ENCODE measurements at regions not wholly inside any gene's neighbourhood (a gene's known extent, or its start where the extent isn't known, plus 50 kb on each side); places are given as distances from the start of the nearest gene placed in this dataset.

GRCh38 chr5:120240706-120241105 lies 223.4 kb upstream of the PRR16 start:
- H3K9me3 ChIP-seq, result peaks cover 0 to under 1% (median 0%) of the 10 kb centered on the region in 4 donors
- no peaks in the 10 kb centered on the region for H3K4me1 ChIP-seq
- intact Hi-C loops (cut with DNase I; ENCODE audit: low total_unique reads), result no loop called here
- H3K36me3 ChIP-seq, result no peaks in the 10 kb centered on the region
- no peak overlapping the region for H3K27ac ChIP-seq
- no peaks in the 10 kb centered on the region for H3K27me3 ChIP-seq
- no peak overlapping the region for H3K4me3 ChIP-seq
- DNase-seq, result no peak
- TF ChIP-seq POLR2A (IDR thresholded peaks at IDR 0.05) (no peak), POLR2AphosphoS5 (IDR thresholded peaks at IDR 0.05) (no peak), CTCF (IDR thresholded peaks at IDR 0.05) (no peak), EP300 (IDR thresholded peaks at IDR 0.05) (no peak)

- TF ChIP-seq CTCF (IDR thresholded peaks at IDR 0.05) (no peak), POLR2A (IDR thresholded peaks at IDR 0.05) (no peak), EP300 (IDR thresholded peaks at IDR 0.05) (no peak), POLR2AphosphoS5 (IDR thresholded peaks at IDR 0.05) (no peak)
- intact Hi-C loops (cut with DNase I; ENCODE audit: low total_unique reads), result no loop called here
- 58 to 74% (median 68%) methylated on average over 1 of the region's 1 CpG for WGBS, 5 donors
- Histone ChIP-seq H3K9me3 (no peaks in the 10 kb centered on the region), H3K4me3 (no peak overlapping the region), H3K27me3 (no peaks in the 10 kb centered on the region), H3K27ac (no peak overlapping the region), H3K4me1 (no peaks in the 10 kb centered on the region), H3K36me3 (no peaks in the 10 kb centered on the region)
- no peak for DNase-seq
These were observed 222.7 kb upstream of the PRR16 start for GRCh38 chr5:120241400-120241799.

- Histone ChIP-seq H3K9me3 (no peaks in the 10 kb centered on the region), H3K27ac (no peak overlapping the region), H3K27me3 (no peaks in the 10 kb centered on the region), H3K4me1 (no peaks in the 10 kb centered on the region), H3K4me3 (no peak overlapping the region), H3K36me3 (no peaks in the 10 kb centered on the region)
- DNase-seq, result no peak
- TF ChIP-seq POLR2AphosphoS5 (IDR thresholded peaks at IDR 0.05) (no peak), EP300 (IDR thresholded peaks at IDR 0.05) (no peak), CTCF (IDR thresholded peaks at IDR 0.05) (no peak), POLR2A (IDR thresholded peaks at IDR 0.05) (no peak)
- WGBS, 5 donors, result 45 to 63% (median 54%) methylated on average over 3 of the region's 3 CpGs
- intact Hi-C loops (cut with DNase I; ENCODE audit: low total_unique reads), result no loop called here
These were observed 212.2 kb upstream of the PRR16 start for GRCh38 chr5:120251898-120252297.

- 26 to 61% (median 39%) methylated on average over 3 of the region's 3 CpGs for WGBS, 5 donors
- Histone ChIP-seq H3K9me3 (no peaks in the 10 kb centered on the region), H3K27ac (no peak overlapping the region), H3K36me3 (no peaks in the 10 kb centered on the region), H3K4me3 (no peak overlapping the region), H3K27me3 (no peaks in the 10 kb centered on the region), H3K4me1 (no peaks in the 10 kb centered on the region)
- intact Hi-C loops (cut with DNase I; ENCODE audit: low total_unique reads), result no loop called here
- DNase-seq, result peak in 1 of 2 donors; percentile 16
- TF ChIP-seq POLR2A (IDR thresholded peaks at IDR 0.05) (no peak), EP300 (IDR thresholded peaks at IDR 0.05) (no peak), CTCF (IDR thresholded peaks at IDR 0.05) (no peak), POLR2AphosphoS5 (IDR thresholded peaks at IDR 0.05) (no peak)
These were observed 211.3 kb upstream of the PRR16 start for GRCh38 chr5:120252839-120253238.
